Colonic mucosa (tissue), 4 donors: ENCODE measurements at regions not wholly inside any gene's neighbourhood (a gene's known extent, or its start where the extent isn't known, plus 50 kb on each side); places are given as distances from the start of the nearest gene placed in this dataset.

Source experiments
- DNase-seq: peaks from one replicate; pipeline ENCODE4 v3.0.0-alpha.2; 2020
- H3K27ac ChIP-seq: fragments of 200-600 bp; one replicate; pipeline ENCODE4 v1.8.0; 2021
- H3K27me3 ChIP-seq: fragments of 200-600 bp; one replicate; pipeline ENCODE4 v1.8.0; 2021
- H3K36me3 ChIP-seq: fragments of 200-600 bp; one replicate; pipeline ENCODE4 v1.8.0; 2021
- H3K4me1 ChIP-seq: fragments of 200-600 bp; one replicate; pipeline ENCODE4 v1.8.0; 2021; ENCODE audit warnings: mild to moderate bottlenecking
- H3K4me3 ChIP-seq: fragments of 200-600 bp; one replicate; pipeline ENCODE4 v1.8.0; 2021
- H3K9ac ChIP-seq, 2 donors: one replicate each; pipeline ENCODE4 v1.7.0; 2013; ENCODE audit warnings: control low read depth in 2 of 2, low read depth in 2 of 2, low read length in 2 of 2
- H3K9me3 ChIP-seq: fragments of 200-600 bp; one replicate; pipeline ENCODE4 v1.8.0; 2021
- intact Hi-C: fragments of 100-400 bp; cut with DNase I; formaldehyde crosslinking; loops from one replicate; pipeline ENCODE4 v1.14.1; 2022
- TF ChIP-seq, protein P1 (sequence below): fragments of 200-600 bp; IDR thresholded peaks from one replicate; pipeline ENCODE4 v1.8.0; 2022; ENCODE audit warnings: antibody characterized with exemption, mild to moderate bottlenecking
- donor health status: healthy.
- donor health status: DM: no; HTN: no; CAD: no.
- donor health status: DM: no; HTN: no; CAD: no.

DNA sequence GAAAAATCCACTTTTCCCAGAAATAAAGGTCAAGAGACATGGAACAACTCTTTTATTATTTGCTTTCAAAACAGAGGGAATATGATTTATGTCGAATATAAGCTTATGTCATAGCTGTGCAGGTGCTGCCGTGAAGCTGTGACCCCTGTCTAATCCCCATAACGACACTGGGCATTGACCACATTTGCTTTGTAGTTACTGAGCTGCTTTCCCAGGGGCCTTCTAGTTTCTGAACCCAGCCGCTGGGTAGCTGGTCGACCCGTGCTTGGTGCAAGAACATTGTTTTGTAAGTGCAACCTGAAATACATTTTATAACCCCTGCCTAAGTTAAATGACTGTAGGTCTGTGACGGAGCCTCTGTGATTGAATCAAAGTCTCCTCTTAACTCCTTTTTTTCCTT is 144.9 kb upstream of the HDAC9 start:
- no peaks in the 10 kb centered on the region for H3K36me3 ChIP-seq
- H3K9ac ChIP-seq, result no peak overlapping the region
- no peak overlapping the region for H3K4me3 ChIP-seq
- H3K27me3 ChIP-seq, result no peaks in the 10 kb centered on the region
- no peak for DNase-seq
- intact Hi-C loops, result loop anchor here (5.0 kb wide), 2 partner anchors 317 to 583 kb away; no protein-coding TSS in a partner anchor
- no peaks in the 10 kb centered on the region for H3K9me3 ChIP-seq
- H3K27ac ChIP-seq, result no peak overlapping the region
- TF ChIP-seq, protein P1, sequence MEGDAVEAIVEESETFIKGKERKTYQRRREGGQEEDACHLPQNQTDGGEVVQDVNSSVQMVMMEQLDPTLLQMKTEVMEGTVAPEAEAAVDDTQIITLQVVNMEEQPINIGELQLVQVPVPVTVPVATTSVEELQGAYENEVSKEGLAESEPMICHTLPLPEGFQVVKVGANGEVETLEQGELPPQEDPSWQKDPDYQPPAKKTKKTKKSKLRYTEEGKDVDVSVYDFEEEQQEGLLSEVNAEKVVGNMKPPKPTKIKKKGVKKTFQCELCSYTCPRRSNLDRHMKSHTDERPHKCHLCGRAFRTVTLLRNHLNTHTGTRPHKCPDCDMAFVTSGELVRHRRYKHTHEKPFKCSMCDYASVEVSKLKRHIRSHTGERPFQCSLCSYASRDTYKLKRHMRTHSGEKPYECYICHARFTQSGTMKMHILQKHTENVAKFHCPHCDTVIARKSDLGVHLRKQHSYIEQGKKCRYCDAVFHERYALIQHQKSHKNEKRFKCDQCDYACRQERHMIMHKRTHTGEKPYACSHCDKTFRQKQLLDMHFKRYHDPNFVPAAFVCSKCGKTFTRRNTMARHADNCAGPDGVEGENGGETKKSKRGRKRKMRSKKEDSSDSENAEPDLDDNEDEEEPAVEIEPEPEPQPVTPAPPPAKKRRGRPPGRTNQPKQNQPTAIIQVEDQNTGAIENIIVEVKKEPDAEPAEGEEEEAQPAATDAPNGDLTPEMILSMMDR, result no peak
- no peaks in the 10 kb centered on the region for H3K4me1 ChIP-seq

DNA sequence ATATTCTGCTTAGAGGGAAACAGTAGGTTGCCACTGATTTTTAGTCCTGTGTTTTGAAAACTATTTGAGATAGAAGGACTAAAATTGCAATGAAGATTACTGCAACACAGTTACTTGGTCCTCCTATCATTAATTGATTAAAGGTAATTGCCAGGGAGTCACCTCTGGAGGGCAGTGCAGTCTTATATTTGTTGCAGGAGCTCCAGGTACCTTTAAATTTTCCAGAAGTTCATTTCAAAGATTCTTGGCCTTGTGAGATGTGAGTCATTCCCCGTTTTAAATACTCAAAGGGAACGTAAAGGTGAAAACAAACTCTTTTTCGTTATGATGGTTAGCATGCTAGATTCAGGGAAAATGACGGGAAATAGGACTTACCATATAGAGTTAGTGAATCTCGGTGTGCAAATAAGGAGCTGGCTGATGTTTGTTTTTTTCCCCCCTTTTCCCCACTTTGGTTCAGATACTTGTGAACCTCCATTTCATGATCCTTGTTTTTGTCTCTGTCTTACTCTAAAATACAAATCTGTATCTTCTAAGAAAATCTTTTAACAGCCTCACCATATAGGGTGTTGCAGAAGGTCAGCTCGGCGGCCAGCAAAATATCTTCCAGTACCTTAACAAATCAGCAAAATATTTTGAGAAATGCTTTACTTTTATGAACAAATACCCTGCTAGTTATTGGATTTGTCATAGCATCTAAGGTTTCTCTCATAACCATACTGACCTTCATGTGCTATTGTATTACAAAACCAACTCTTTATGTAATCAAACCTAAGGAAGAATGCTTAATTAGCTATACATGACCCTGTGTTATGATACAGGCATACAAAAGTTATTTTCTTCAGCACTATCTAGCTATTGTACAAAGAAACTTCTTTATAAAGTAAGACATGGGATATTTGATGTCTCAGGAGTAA is 143.0 kb upstream of the HDAC9 start:
- no peak overlapping the region for H3K4me3 ChIP-seq
- no peaks in the 10 kb centered on the region for H3K9me3 ChIP-seq
- no peaks in the 10 kb centered on the region for H3K27me3 ChIP-seq
- H3K4me1 ChIP-seq, result no peaks in the 10 kb centered on the region
- intact Hi-C loops, result loop anchor here (5.0 kb wide), 2 partner anchors 315 to 585 kb away; no protein-coding TSS in a partner anchor
- TF ChIP-seq, protein P1, result peak; percentile 51
- no peak overlapping the region for H3K27ac ChIP-seq
- DNase-seq, result peak; percentile 32
- no peaks in the 10 kb centered on the region for H3K36me3 ChIP-seq
- H3K9ac ChIP-seq, result no peak overlapping the region

DNA sequence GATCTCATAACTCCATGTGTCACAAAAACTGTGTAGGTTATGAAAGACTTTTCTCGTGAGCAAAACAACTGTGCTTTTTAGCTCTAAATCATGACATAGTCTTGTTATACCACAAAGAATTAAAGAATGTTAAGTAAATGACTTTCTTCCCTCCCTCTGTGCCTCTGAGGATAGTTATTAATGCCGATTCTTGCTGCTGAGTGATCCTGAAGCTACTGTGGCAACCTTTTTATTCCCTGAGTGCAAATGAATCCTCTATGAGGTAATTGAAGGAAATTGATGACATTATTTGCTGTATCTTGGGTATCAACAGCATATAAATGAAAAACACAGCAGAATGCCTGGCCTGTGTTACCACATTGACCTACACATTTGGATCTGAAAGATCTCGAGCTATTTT is 142.2 kb upstream of the HDAC9 start:
- H3K9me3 ChIP-seq, result no peaks in the 10 kb centered on the region
- H3K36me3 ChIP-seq, result no peaks in the 10 kb centered on the region
- intact Hi-C loops, result loop anchor here (5.0 kb wide), 2 partner anchors 314 to 586 kb away; no protein-coding TSS in a partner anchor
- H3K27ac ChIP-seq, result no peak overlapping the region
- no peak overlapping the region for H3K9ac ChIP-seq
- DNase-seq, result no peak
- H3K27me3 ChIP-seq, result no peaks in the 10 kb centered on the region
- TF ChIP-seq, protein P1, result no peak
- H3K4me1 ChIP-seq, result no peaks in the 10 kb centered on the region
- no peak overlapping the region for H3K4me3 ChIP-seq

DNA sequence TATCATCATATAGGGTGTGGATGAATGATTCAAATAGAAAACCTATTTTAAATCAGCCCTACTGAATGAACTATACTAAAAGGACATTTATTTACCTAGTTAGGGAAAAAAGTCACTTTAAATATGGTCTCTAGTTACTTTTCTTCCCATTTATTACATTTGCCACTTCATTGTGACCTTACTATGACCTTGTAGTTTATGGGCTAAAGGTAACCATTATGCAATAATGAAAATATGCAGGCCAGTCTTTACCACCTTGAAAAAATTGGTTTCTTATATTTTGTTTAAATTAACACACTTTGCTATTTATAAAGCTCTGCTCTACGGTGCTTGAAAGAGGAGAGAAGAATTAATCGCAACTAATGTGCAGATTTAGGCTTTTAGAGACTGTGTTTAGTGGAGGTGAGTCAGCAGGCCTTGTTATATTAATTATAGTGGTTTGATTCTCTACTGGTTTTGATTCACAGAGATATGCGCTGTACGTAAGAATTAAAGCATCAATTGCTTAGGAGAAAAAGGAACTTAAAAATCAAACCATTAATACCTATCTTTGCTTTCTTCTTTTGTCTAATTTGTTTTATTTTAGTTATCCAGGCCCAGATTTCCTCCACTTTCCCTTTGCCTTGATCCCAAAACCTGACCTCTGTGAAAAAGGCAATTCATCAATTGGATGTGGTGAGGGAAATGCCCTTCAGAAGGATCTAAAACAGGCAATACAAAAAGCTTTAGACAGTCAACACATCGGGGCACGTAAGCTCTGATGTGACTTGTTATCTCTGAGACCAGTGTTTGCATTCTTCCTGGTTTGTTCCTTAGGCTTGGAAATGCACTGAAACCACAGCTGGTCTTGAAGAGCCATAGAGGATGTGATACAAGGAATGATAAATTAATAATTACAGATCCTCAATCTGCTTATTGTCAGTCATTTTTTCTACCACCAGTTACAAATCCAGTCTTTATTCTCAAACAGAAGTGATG is 141.2 kb upstream of the HDAC9 start:
- Histone ChIP-seq H3K36me3 (no peaks in the 10 kb centered on the region), H3K4me1 (no peaks in the 10 kb centered on the region), H3K9ac (no peak overlapping the region), H3K9me3 (no peaks in the 10 kb centered on the region), H3K27ac (no peak overlapping the region), H3K4me3 (no peak overlapping the region), H3K27me3 (no peaks in the 10 kb centered on the region)
- intact Hi-C loops, result loop anchor here (5.0 kb wide), 3 partner anchors 218 to 587 kb away; no protein-coding TSS in a partner anchor
- TF ChIP-seq, protein P1, result no peak
- DNase-seq, result no peak

DNA sequence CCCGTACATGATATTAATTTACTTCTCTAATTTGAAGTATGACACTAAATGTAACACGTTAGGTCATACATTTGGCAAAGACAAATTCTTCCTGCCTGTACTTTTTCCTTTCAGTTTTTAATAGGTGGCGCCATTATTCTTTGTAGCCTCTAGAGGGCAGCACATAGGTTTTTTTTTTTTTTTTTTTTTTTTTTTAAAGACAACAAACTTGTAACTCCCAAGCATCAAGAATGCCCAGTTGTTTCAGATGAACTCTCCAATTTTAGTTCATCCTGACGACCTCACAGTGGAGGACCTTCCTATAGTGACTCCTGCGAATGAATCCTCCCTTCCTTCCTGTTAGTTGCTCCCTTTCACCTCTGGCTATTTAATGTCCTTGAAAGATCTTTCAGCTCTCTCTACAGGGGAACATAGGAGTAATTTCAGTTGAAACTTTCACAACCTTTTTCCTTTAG is 139.3 kb upstream of the HDAC9 start:
- no peaks in the 10 kb centered on the region for H3K9me3 ChIP-seq
- DNase-seq, result no peak
- no peak overlapping the region for H3K27ac ChIP-seq
- no peaks in the 10 kb centered on the region for H3K4me1 ChIP-seq
- TF ChIP-seq, protein P1, result peak; percentile 69
- H3K9ac ChIP-seq, result no peak overlapping the region
- no peak overlapping the region for H3K4me3 ChIP-seq
- H3K36me3 ChIP-seq, result no peaks in the 10 kb centered on the region
- intact Hi-C loops, result loop anchor here (5.0 kb wide), 1 partner anchor 216 kb away; no protein-coding TSS in a partner anchor
- no peaks in the 10 kb centered on the region for H3K27me3 ChIP-seq
